AG04449 (cell line): ENCODE measurements at regions not wholly inside any gene's neighbourhood (a gene's known extent, or its start where the extent isn't known, plus 50 kb on each side); places are given as distances from the start of the nearest gene placed in this dataset.

ENCODE experiments used
- CTCF ChIA-PET: fragments of 350-600 bp; formaldehyde crosslinking; extraction: SDS; loops from one replicate; lab custom pipeline; 2021; ENCODE audit warnings: antibody characterized with exemption; lab: Yijun Ruan, JAX
- POLR2A ChIA-PET: fragments of 400-600, 350-600 bp; formaldehyde crosslinking; extraction: SDS; loops from one replicate; lab custom pipeline; 2020; ENCODE audit warnings: antibody characterized with exemption, inconsistent platforms; lab: Yijun Ruan, JAX
- DNase-seq: peaks from one replicate; pipeline ENCODE4 v3.0.0-alpha.2; 2010; ENCODE audit warnings: low read depth, low spot score
- H3K4me3 ChIP-seq: 2 replicates; pipeline ENCODE4 v1.5.1; 2011; ENCODE audit warnings: low read depth, mild to moderate bottlenecking, control low read depth, low read length
- TF ChIP-seq, protein P1 (sequence below): IDR thresholded peaks from one replicate; pipeline ENCODE4 v1.5.1; 2011; ENCODE audit warnings: mild to moderate bottlenecking, moderate library complexity, low read length, control low read depth, inconsistent platforms; ENCODE audit not compliant: insufficient read depth; ENCODE audit errors: missing control alignments

DNA sequence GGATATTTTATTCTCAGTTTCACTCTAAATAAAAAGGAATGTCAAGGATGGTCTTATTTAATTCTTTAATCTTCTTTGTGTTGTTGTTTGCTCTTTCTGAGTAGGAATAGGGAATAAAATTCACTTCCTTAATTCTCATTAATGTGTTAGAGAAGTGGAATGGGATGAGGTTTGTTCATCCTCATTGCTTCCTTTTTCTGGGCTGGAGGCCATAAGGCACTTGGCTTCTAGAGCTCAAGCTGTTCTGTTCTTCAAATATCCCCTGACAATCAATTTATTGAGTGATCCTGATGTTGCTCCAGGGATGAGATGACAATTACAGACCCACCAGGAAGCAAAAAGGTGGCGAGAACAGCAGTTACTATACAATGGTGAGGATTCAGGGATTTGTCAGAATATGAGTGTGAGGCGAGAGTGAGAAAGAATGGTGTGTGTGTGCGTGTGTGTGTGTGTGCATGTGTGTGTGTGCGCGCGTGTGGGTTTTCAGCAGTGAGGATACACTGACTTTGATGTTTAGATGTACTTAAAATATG lies 557.6 kb upstream of the FANCL start:
- ChIA-PET CTCF (no interaction called here), POLR2A (no interaction called here)
- H3K4me3 ChIP-seq, result no peak overlapping the region
- TF ChIP-seq, protein P1, sequence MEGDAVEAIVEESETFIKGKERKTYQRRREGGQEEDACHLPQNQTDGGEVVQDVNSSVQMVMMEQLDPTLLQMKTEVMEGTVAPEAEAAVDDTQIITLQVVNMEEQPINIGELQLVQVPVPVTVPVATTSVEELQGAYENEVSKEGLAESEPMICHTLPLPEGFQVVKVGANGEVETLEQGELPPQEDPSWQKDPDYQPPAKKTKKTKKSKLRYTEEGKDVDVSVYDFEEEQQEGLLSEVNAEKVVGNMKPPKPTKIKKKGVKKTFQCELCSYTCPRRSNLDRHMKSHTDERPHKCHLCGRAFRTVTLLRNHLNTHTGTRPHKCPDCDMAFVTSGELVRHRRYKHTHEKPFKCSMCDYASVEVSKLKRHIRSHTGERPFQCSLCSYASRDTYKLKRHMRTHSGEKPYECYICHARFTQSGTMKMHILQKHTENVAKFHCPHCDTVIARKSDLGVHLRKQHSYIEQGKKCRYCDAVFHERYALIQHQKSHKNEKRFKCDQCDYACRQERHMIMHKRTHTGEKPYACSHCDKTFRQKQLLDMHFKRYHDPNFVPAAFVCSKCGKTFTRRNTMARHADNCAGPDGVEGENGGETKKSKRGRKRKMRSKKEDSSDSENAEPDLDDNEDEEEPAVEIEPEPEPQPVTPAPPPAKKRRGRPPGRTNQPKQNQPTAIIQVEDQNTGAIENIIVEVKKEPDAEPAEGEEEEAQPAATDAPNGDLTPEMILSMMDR, result no peak
- DNase-seq, result no peak

DNA sequence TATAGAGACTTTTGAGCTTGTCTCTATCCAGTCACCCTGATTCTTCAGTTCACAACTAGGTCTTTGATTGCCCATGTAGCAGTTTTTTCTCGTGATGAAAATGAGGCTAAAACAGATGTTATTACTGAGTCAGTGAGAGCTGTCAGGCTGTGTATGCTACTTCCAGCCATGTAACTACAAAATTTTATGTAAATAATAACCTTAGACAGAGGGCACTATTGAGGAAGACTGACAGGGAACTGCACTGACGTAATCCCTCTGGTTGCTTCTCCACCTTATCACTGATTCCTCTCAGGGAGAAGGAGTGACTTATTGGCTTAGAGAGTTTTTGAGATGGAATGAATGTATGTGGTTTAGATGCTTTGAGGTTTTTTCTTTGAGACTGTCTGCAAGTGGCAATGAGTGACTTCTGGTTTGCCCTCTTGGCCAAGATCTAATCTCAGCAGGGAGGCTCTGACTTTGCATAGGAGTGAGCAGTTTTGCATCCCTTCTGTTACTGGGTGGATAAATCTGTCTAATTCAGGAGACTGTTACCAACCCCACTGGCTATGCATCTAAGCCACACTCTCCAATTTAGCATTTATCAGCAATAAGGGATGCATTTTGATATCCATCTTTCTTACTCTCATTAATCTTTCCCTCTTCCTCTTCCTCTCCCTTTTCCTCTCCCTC lies 555.2 kb upstream of the FANCL start:
- no peak for DNase-seq
- no peak overlapping the region for H3K4me3 ChIP-seq
- POLR2A ChIA-PET, result no interaction called here
- CTCF ChIA-PET, result no interaction called here
- TF ChIP-seq, protein P1, result no peak

GRCh38 chr2:58794916-58795315 lies 553.8 kb upstream of the FANCL start:
- no peak for DNase-seq
- ChIA-PET CTCF (no interaction called here), POLR2A (no interaction called here)
- TF ChIP-seq, protein P1, result no peak
- no peak overlapping the region for H3K4me3 ChIP-seq

DNA sequence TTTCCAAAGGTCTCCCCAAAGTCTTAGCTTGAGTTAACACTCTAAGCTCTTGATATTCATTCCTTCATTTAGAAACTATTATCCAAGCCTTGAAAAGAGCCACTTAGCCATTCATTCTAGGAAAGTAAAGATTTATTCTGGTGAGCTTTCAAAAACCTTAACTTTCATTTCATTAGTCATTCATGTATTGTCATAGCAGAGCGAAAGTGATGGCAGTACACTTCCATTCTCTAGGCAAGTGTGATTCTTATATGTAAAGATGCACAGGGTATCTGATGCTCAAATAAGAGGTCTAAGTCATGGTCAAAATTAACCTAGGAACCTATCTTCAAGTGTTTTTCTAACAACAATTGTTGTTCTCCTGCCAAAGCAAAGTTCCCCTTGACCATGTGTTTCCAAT lies 553.0 kb upstream of the FANCL start:
- POLR2A ChIA-PET, result no interaction called here
- DNase-seq, result no peak
- TF ChIP-seq, protein P1, result no peak
- CTCF ChIA-PET, result interaction anchor here (0.7 kb wide), 1 partner anchor 232 kb away, joined by 3 read pairs; no protein-coding TSS in a partner anchor
- H3K4me3 ChIP-seq, result no peak overlapping the region

GRCh38 chr2:58788402-58788801 lies 547.3 kb upstream of the FANCL start:
- ChIA-PET CTCF (no interaction called here), POLR2A (no interaction called here)
- no peak overlapping the region for H3K4me3 ChIP-seq
- no peak for DNase-seq
- TF ChIP-seq, protein P1, result no peak

- no peak overlapping the region for H3K4me3 ChIP-seq
- ChIA-PET POLR2A (no interaction called here), CTCF (no interaction called here)
- no peak for DNase-seq
- TF ChIP-seq, protein P1, result no peak
Measured at GRCh38 chr2:58770846-58771245, 529.7 kb upstream of the FANCL start.
